HG03175 (cell line): ENCODE measurements at regions not wholly inside any gene's neighbourhood (a gene's known extent, or its start where the extent isn't known, plus 50 kb on each side); places are given as distances from the start of the nearest gene placed in this dataset.
"Not testable (repeated sequence)": the region's sequence is repeated elsewhere in the genome, so short reads cannot be mapped to it uniquely, and the experiment has no call there.

ENCODE experiments used
- ATAC-seq: cut with Tn5 transposase; IDR thresholded peaks from one replicate; pipeline ENCODE4 v1.9.1; 2021; ENCODE audit warnings: mild to moderate bottlenecking, moderate library complexity; ENCODE audit not compliant: unreplicated experiment

DNA sequence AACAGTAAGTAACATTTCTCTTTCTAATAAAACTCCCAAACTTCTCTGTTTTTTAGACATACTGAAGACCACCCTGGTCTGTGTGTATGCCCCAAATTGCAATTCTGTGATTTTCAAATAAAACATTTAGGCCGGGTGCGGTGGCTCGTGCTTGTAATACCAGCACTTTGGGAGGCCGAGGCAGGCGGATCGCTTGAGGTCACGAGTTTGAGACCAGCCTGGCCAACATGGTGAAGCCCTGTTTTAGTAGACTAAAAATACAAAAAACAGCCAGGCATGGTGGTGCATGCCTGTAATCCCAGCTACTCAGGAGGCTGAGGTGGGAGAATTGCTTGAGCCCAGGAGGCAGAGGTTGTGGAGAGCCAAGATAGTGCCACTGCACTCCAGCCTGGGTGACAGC, 368.5 kb downstream of the PTPRU start:
- ATAC-seq = not testable (repeated sequence)

DNA sequence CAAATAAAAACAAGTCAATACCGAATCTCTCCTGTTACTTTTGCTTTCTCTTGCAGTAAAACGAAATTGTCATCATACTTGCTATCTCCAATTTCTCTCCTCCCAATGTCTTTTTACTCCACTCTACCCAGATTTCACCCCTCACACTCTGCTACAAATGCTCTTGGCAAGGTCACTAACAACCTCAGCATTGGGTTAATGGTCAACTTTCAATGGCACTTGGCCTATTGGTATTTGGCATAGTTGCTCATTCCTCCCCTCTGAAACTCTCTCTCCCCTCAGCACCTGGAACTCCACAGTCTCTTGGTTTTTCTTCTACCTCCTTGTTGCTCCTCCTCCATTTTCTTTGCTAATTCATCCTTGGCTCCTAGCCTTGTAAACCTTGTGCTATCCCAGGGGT, 367.3 kb downstream of the PTPRU start:
- no peak for ATAC-seq

DNA sequence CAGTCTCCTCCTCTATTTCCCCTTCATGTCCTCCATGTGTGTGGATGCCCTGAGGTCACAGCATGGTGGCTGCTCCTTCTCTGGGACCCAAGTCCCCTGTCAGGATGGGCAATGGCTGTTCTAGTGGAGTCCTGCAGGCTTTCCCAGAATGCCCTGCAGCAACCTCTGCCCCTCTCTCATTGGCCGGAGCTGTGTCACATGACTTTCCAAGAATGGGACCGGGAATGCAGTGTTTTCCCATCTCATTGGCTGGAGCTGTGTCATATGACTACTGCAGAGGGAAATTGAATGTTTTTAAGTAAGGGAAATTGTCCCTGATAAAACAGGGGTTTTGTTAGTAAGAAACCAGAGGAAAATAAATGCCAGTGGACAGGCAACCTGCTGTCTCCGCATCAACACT, 365.9 kb downstream of the PTPRU start:
- ATAC-seq = no peak

DNA sequence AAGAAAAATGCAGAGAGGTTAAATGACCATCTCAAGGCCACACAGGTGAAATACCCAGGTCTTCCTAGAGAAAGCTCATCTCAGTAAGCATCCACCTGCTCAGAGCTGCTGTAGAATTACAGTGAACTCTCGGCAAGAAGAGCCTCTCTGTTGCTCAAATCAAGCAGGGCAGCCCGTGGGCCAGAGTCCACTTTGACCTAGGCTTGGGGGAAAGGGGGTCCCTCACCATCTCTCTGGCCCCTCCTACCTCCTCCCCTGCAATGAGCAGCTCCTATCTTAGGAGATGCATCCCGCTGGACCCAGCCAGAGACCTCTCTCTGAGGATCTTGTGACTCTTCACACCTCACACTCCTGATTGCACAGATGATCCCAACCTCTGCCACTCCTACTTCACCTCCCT, 364.7 kb downstream of the PTPRU start:
- ATAC-seq = no peak

DNA sequence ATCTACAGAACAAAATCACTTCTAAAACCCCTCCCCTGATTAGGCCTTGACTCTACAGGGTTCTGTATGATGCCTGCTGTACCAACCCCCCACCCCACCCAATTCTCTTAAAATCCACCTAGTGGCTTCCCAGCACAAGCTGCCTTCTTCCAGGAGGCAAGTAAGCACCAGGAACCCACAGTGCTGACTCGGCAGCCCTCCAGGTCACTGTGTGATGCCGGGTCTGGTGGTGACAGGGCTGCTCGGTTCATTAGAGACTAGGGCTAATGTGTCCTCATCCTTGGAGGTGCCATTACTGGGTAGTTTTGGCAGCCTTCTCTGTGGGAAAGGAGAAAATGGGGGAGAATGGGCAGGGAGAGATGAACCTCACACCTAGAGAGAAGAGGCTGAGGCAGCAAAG, 363.5 kb downstream of the PTPRU start:
- no peak for ATAC-seq

DNA sequence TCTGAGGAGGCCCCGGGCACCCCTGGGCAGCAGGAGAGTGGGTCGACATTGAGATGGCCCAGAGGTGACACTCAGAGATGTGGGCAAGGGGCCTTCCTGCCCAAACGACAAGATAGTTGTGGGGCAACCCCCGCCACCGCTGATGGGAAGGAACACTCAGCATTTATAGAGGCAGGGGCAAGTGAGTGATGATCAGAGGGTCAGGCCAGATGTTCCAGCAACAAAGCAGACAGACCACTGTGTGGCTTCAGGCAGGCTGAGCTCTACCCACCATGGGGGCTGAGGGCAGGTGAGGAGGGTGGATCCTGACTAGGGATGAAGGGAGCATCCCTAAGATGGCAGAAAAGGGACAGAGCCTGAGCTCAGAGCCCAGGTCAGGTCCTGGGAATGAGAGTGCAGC, 362.7 kb downstream of the PTPRU start:
- no peak for ATAC-seq

DNA sequence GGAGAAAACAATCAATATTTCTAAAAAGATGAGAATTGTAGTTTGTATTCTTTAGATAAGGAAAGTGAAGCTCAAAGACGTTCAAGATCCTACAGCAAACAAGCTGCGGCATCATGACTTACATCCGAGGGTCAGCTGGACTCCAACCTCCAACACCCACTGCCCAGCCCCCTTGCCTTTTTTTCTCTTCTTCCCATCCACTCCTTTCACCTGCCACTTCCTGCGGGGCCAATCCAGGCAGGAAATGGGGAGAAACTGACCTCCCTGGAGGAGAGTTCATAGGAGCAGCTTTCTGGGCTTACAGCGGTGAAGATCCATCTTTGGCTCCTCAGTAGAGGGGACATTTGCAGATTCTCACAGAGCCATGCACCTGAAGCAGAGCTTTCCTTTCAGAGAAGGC, 361.5 kb downstream of the PTPRU start:
- no peak for ATAC-seq

DNA sequence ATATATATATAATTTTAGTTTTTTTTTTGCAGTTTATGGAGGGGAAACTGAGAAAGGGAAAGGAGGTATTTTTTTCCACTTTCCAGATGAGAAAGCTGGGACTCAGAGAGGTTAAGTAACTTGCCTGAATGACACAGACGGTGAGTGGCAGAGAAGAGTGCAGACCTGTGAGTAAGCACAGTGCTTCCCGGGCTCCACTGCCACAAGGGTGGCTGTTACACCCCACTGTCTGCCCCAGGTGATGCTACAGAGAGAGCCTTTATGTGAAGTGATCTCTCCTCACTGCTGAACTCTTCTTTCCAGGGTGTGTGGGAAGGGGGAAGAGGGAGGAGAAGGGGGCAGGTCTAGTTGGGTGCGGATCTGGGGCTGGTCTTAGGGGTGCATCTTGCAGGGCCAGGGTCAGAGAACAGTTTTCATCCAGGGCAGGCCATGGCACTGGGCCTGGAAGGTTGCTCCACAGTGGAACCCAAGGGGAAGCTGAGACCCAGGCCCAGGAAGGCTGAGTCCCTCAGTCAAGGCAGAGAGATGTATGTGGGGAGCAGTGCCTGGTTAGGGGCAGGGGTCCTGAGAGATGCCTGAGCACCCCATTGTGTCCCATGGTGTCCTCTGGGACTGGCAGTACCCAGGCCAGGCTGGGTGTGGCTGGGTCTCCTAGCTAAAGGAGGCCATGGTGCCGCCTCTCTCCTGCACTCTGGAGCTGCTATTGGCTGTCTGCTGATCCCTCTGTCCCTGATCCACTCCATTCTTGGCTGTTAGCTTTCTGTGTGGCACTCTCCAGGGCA, 357.5 kb downstream of the PTPRU start:
- ATAC-seq = no peak

DNA sequence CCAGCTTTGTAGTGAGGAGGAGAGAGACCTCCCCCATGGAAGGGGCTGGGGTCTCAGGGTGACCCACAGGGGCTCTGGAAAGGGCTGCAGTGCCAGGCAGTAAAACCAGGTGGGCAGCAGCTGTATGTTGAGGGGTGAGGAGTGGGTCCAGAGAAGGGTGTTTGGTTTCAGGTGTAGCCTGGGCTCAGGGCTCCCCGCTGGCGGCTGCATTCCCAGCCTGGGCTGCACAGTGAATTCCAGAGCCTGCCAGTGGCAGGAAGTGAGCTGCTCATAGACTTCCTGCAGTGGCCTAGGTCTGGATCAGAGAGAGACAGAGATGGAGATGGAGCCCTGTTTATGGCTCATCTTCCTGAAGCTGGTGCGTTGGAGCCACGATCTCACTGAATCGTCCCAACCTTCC, 356.4 kb downstream of the PTPRU start:
- ATAC-seq = no peak

DNA sequence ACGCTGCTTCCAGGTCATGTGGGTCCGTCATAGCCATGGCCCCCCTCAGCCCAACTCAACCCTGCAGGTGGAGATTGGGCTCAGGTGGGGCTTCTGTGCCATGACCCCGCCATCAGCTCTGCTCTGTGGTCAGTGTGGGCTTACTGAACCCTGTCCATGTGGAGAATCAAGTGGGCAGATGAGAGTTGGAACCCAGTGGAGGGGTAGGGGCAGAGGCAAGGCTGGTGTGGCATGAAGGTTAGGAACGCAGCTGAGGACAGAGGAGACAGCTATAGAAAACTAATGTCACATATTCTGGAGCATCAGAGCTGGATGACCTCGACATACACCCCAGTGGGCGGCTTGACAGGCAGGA, 355.9 kb downstream of the PTPRU start:
- no peak for ATAC-seq

DNA sequence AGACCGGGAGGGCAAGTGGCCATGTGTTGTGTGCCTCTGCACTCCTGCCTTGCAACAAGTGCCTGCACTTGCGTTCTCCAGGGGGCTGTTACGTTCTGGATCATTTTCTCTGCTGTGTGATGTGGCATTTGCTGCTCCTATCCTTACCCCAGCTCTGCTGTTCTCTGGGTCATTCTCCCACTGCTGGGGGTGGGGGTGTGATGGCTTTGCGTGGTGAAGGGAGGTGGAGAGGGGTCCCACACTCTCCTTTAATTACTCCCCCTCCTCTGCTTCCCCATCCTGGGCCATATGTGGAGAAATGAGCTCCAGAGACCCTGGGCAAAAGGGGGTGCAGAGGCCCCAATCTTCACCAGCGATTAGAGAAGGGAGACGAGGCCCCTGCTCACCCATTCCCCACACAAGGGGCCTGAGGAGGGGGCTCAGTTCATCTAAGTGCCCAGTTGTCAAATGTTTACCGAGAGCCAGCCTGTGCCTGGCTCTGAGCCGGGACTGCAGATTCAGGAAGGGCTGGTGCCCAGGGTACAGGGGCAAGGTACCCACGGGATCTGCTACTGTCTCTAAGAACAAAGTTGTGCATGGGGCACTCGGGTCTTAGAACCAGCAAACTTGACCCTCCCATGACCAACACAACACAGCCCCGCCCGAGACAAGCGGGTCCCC, 355.4 kb downstream of the PTPRU start:
- ATAC-seq = no peak

DNA sequence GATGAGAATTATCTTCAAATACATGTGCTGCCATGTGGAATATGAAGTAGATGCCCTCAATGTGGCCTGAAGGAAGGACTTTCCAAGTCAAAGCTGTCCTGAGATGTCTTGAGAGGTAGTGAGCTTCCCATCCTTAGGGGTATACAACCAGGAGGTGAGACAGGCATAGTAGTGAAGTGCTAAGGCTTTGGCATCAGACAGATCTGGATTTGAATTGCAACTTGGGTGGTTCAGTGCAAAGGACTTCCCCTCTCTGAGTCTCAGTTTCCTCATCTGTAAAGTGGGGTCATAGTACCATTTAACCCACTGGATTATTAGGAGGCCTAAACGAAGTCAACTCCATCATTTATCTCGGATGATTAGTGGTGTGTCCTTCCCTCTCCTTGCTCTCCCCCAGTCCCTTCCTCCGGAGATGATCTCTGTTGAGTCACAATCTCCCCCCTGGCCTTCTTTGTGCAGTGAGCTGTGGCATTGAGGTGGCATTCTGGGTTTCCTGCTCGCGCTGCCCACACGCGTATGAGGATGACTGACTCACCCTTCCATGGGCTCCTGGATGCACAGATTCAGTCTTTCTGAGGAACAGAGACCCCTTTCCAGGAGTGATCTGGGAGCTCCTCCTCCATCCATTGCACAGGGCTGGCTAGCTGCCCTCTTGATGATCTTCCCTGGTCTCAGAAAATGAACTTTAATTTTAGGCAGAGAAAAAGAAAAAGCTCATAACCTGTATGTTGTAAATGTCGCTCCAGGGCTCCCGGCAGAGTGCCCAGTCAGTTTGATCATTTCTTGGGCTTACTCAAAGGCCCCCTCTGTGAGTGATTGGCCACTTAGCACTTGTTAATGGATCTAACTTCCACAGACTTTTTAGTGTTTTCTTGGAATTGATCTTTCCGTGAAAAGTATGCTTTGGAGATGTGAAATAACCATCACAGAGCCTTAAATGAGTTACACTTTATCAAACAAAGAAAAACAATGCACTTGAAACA, 354.6 kb downstream of the PTPRU start:
- no peak for ATAC-seq

DNA sequence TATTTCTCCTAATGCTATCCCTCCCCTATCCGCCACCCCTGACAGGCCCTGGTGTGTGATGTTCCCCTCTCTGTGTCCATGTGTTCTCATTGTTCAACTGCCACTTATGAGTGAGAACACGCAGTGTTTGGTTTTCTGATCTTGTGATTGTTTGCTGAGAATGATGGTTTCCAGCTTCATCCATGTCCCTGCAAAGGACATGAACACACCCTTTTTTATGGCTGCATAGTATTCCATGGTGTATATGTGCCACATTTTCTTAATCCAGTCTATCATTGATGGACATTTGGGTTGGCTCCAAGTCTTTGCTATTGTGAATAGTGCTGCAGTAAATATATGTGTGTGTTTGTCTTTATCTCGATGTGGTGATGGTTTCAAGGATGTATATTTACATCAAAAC, 353.4 kb downstream of the PTPRU start:
- ATAC-seq = not testable (repeated sequence)

DNA sequence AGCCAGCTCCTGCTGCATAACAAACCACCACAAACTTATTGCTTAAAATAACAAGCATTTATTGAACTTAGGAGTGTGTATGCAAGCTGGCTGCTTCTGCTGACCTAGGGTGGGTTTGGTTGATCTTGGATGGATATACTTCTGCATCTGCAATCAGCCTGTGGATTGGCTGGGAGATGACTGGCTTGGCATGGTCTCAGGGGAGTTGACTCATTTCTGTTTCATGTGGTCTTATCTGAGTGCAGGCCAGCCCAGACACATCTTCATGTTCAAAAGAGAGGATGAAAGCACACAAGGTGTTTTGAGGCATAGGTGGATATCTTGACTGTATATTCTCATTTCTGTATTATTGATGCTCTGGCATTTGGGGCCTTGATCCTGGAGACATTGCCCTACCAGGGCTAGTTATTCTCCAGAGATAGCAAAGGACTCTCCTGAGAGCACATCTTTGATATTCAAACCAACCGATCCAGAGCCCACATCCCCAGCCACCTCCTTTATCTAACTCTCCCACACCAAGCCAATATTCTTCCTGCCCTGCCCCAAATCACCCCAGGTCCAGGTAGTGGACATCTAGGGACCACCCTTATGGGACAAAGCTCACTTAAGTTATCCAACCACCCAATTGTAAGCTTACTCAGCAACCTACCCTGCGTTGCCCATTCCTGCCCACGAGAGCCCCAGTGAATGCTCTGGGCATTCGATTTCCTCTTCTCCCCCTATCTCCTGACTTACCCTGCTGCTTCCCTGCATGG, 350.8 kb downstream of the PTPRU start:
- no peak for ATAC-seq

DNA sequence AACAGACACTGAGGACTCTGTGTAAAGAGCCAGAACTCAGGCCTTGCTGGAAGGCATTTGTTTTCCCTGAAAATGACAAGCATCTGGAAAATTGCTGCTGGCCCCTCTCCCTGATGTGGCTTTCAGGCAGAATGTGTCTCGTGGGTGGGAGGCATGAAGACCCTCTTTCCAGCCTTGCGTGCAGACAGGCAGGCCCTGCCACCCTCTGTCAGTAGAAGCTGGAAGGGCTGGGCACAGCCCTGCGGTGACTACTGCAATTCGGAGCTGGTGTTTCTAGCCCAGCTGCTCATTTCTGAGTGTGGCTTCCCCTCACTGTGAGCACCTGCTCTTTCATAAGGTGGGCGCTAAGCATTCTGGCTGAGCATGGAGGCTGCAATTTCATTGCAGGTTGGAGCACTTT, 349.9 kb downstream of the PTPRU start:
- no peak for ATAC-seq

DNA sequence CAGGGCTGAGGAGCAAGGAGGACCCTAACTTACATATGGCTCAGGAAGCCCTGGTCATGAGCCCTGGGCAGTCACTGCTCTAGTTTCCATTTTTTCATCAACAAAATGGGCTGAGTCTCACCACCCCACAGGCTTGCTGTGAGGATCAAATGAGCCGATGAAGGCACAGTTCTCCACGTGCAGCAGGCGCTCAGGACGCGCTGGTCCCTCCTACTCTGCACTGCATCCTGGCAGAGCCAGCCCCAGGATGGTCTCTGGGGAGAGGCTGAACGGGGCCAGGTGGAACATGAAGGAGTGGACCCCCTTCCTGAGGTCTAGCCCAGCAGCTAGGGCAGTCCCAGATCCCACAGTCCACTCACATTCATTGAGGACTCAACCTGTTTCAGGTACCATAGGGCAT, 349.3 kb downstream of the PTPRU start:
- ATAC-seq = no peak

DNA sequence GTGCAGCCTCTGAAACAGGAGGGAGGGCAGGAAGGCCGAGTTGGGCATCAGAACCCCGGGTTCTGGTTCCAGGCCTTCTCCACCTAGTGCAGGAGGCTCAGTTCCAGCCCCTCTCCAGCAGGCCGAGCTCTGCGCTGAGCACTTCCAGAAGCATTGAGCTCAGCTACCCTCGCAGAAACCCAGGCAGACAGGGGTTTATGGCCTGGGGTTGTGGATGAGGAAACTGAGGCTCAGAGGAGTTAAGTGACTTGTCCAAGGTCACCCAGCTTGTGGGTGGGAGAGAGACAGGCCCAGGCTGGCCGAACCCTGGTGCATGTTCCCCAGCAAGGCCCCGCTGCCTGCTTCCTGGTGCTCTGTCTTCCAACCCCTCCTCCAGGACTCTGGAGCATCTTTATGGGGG, 348.9 kb downstream of the PTPRU start:
- ATAC-seq = no peak

DNA sequence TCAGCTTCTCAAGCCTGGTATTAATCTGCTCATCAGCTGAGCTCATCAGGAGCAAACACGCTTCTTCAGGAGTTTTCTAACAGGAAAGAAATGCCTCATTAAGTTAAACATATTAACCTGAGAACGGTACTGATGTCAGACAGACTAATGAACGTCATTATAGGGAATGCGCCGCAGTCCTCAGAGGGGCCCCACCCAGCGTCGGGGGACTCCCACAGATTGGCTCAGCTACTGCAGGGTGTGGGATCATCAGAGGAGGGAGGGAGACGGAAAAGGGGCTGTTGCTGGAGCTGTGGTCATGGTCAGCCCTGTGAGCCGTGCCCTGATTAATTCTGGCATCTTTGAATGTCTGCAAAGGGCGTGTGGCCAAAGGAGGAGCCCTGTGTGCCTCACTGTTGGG, 348.5 kb downstream of the PTPRU start:
- ATAC-seq = no peak

DNA sequence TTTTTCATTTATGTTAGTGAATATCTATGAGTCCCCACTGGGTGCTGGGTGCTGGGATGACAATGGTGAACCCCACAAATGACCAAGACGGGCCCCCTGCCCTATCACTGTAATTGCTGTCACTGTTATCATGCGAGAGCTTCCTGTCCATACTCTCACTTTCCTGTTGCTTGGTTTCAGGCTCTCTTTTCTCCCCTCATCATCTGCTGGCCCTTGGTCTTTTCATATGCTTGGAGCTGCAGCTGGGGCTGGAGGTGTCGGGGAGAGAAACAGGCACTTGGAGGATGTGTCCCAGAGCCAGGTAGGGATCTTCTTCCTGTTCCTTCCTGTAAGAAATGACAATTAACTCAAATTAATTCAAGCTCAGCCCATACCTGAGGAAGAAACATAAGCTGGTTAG, 348.0 kb downstream of the PTPRU start:
- ATAC-seq = no peak

DNA sequence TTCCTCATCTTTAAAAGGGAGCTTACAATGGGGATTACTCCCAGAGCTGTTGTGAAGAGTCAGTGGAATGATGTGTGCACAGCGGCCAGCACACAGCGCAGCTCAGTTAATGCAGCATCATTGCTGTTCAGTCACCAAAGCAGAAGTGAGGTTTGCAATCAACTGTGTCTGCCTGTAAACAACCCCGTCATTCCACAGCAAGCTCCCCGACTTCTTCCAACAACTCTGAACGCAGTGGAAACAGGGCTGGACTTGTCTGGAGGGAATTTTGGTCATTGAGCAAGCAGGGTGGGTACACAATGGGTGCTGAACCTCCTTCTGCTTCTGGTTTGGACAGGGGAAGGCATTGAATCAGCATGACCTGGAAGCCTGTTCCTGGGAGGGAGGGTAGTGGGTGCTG, 347.4 kb downstream of the PTPRU start:
- no peak for ATAC-seq

DNA sequence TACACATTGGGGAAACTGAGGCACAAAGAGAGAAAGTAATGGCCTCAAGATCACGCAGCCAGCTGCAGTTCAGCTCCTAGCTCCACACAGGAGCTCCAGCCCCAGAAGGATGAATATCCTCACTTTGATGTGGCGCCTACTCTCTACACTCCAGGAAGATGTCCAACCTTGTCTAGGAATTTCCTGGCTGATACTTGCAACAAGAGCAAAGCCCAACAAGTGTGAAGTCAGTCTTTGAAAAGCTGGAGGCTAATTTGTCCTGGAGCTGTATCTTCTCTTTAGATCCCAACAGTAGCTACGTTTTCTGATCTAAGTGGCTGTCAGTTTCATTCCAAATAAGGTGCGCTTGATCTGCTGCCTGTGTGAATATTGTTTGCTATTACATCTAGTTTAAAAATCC, 344.9 kb downstream of the PTPRU start:
- ATAC-seq = no peak
